ENCODE measurements at regions not wholly inside any gene's neighbourhood (a gene's known extent, or its start where the extent isn't known, plus 50 kb on each side); places are given as distances from the start of the nearest gene placed in this dataset.

- TF ChIP-seq, protein P1, sequence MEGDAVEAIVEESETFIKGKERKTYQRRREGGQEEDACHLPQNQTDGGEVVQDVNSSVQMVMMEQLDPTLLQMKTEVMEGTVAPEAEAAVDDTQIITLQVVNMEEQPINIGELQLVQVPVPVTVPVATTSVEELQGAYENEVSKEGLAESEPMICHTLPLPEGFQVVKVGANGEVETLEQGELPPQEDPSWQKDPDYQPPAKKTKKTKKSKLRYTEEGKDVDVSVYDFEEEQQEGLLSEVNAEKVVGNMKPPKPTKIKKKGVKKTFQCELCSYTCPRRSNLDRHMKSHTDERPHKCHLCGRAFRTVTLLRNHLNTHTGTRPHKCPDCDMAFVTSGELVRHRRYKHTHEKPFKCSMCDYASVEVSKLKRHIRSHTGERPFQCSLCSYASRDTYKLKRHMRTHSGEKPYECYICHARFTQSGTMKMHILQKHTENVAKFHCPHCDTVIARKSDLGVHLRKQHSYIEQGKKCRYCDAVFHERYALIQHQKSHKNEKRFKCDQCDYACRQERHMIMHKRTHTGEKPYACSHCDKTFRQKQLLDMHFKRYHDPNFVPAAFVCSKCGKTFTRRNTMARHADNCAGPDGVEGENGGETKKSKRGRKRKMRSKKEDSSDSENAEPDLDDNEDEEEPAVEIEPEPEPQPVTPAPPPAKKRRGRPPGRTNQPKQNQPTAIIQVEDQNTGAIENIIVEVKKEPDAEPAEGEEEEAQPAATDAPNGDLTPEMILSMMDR (IDR thresholded peaks at IDR 0.05; ENCODE audit: poor library complexity): no peak
- TF ChIP-seq EZH2phosphoT487 (IDR thresholded peaks at IDR 0.05; ENCODE audit: low read depth, severe bottlenecking, unreplicated experiment): no peak
- Histone ChIP-seq H3K4me2 (no peak overlapping the region), H3K9me3 (ENCODE audit: low read depth) (no peaks in the 10 kb centered on the region), H3K36me3 (replicated peaks; ENCODE audit: insufficient read depth, low read depth) (no peaks in the 10 kb centered on the region), H2AFZ (no peak overlapping the region), H3K9me2 (replicated peaks; ENCODE audit: insufficient read depth) (no peaks in the 10 kb centered on the region), H3K79me2 (no peaks in the 10 kb centered on the region), H3K27ac (no peak overlapping the region), H4K20me1 (ENCODE audit: insufficient read depth, poor library complexity, severe bottlenecking) (no peaks in the 10 kb centered on the region), H3K4me3 (no peak overlapping the region), H3K4me1 (ENCODE audit: insufficient read depth) (no peaks in the 10 kb centered on the region), H3K27me3 (no peaks in the 10 kb centered on the region)
- DNase-seq (ENCODE audit: low spot score): no peak
- 97% methylated on average over 4 of the region's 4 CpGs for WGBS (ENCODE audit: low lambda C conversion rate, missing lambda C conversion rate)
Measured at GRCh38 chr21:34000375-34000774, 73.0 kb upstream of the MRPS6 start.

GRCh38 chr21:33998809-33999208, 74.6 kb upstream of the MRPS6 start:
- Histone ChIP-seq H3K27me3 (no peaks in the 10 kb centered on the region), H3K4me2 (no peak overlapping the region), H3K36me3 (replicated peaks; ENCODE audit: insufficient read depth, low read depth) (no peaks in the 10 kb centered on the region), H3K79me2 (no peaks in the 10 kb centered on the region), H3K4me1 (ENCODE audit: insufficient read depth) (no peaks in the 10 kb centered on the region), H3K9me2 (replicated peaks; ENCODE audit: insufficient read depth) (no peaks in the 10 kb centered on the region), H2AFZ (no peak overlapping the region), H4K20me1 (ENCODE audit: insufficient read depth, poor library complexity, severe bottlenecking) (no peaks in the 10 kb centered on the region), H3K9me3 (ENCODE audit: low read depth) (no peaks in the 10 kb centered on the region), H3K4me3 (no peak overlapping the region), H3K27ac (no peak overlapping the region)
- DNase-seq (ENCODE audit: low spot score): no peak
- 96% methylated on average over 8 of the region's 8 CpGs for WGBS (ENCODE audit: low lambda C conversion rate, missing lambda C conversion rate)
- TF ChIP-seq EZH2 (IDR thresholded peaks at IDR 0.05; ENCODE audit: borderline replicate concordance): no peak

DNA sequence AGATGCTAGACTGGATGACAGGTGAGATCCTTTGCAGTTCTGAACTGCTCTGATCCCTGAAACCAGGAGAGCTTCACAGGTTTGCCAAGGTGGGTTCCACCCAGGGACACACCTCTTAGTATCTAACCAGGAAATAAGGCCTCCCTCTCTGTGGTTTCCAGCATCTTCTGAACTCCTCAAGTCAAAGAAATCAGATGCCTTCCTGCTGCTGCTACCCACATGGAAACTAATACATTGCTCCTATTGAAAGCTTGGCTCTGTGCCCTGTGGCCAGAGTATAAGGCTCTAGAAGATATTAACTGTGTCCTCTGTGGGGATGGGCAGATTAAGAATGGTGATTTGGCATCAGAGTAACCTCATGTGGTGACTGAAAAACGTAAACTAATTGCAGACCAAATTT, 75.0 kb upstream of the MRPS6 start:
- TF ChIP-seq EZH2phosphoT487 (IDR thresholded peaks at IDR 0.05; ENCODE audit: low read depth, severe bottlenecking, unreplicated experiment): no peak
- TF ChIP-seq EZH2 (IDR thresholded peaks at IDR 0.05; ENCODE audit: borderline replicate concordance): no peak
- TF ChIP-seq, protein P1 (IDR thresholded peaks at IDR 0.05; ENCODE audit: poor library complexity): no peak
- no peak for DNase-seq (ENCODE audit: low spot score)
- no peak overlapping the region for H3K4me3 ChIP-seq
- no peaks in the 10 kb centered on the region for H3K9me3 ChIP-seq (ENCODE audit: low read depth)
- H3K36me3 ChIP-seq (replicated peaks; ENCODE audit: insufficient read depth, low read depth): no peaks in the 10 kb centered on the region
- no peaks in the 10 kb centered on the region for H3K27me3 ChIP-seq
- no peaks in the 10 kb centered on the region for H3K79me2 ChIP-seq
- H2AFZ ChIP-seq: no peak overlapping the region
- no peaks in the 10 kb centered on the region for H4K20me1 ChIP-seq (ENCODE audit: insufficient read depth, poor library complexity, severe bottlenecking)
- WGBS (ENCODE audit: low lambda C conversion rate, missing lambda C conversion rate): 95% methylated on average over 1 of the region's 1 CpG
- no peak overlapping the region for H3K27ac ChIP-seq
- no peaks in the 10 kb centered on the region for H3K4me1 ChIP-seq (ENCODE audit: insufficient read depth)
- no peaks in the 10 kb centered on the region for H3K9me2 ChIP-seq (replicated peaks; ENCODE audit: insufficient read depth)
- no peak overlapping the region for H3K4me2 ChIP-seq

GRCh38 chr21:33997436-33997835, 75.9 kb upstream of the MRPS6 start:
- no peak for DNase-seq (ENCODE audit: low spot score)
- Histone ChIP-seq H3K9me2 (replicated peaks; ENCODE audit: insufficient read depth) (no peaks in the 10 kb centered on the region), H2AFZ (no peak overlapping the region), H3K27ac (no peak overlapping the region), H3K4me1 (ENCODE audit: insufficient read depth) (no peaks in the 10 kb centered on the region), H3K27me3 (no peaks in the 10 kb centered on the region), H4K20me1 (ENCODE audit: insufficient read depth, poor library complexity, severe bottlenecking) (no peaks in the 10 kb centered on the region), H3K36me3 (replicated peaks; ENCODE audit: insufficient read depth, low read depth) (no peaks in the 10 kb centered on the region), H3K4me2 (no peak overlapping the region), H3K9me3 (ENCODE audit: low read depth) (no peaks in the 10 kb centered on the region), H3K79me2 (no peaks in the 10 kb centered on the region), H3K4me3 (no peak overlapping the region)
- TF ChIP-seq, protein P1 (IDR thresholded peaks at IDR 0.05; ENCODE audit: poor library complexity): no peak
- no peak for TF ChIP-seq EZH2phosphoT487 (IDR thresholded peaks at IDR 0.05; ENCODE audit: low read depth, severe bottlenecking, unreplicated experiment)
- TF ChIP-seq EZH2 (IDR thresholded peaks at IDR 0.05; ENCODE audit: borderline replicate concordance): no peak
